Stimulated activated CD8-positive, alpha-beta memory T cell treated with anti-CD3 and anti-CD28 coated beads, Interleukin-7, amount 100 ng/mL, for 4 hours (primary cell): ENCODE measurements at regions not wholly inside any gene's neighbourhood (a gene's known extent, or its start where the extent isn't known, plus 50 kb on each side); places are given as distances from the start of the nearest gene placed in this dataset.

ENCODE experiments used
- DNase-seq, 2 donors: peaks; one replicate each; pipeline ENCODE4 v3.0.0-alpha.2; 2020; ENCODE audit warnings: low read depth in 2 of 2

GRCh38 chr2:19682493-19682892 is 219.3 kb downstream of the TTC32 start:
- no peak for DNase-seq

- no peak for DNase-seq
These were observed 223.8 kb downstream of the TTC32 start for GRCh38 chr2:19677825-19678518.

- DNase-seq, result no peak
These were observed 224.5 kb downstream of the TTC32 start for GRCh38 chr2:19677215-19677777.

- no peak for DNase-seq
These were observed 225.0 kb downstream of the TTC32 start for GRCh38 chr2:19676770-19677169.

GRCh38 chr2:19675856-19676460 is 225.8 kb downstream of the TTC32 start:
- no peak for DNase-seq

GRCh38 chr2:19675003-19675629 is 226.7 kb downstream of the TTC32 start:
- DNase-seq, result no peak

GRCh38 chr2:19674051-19675002 is 227.5 kb downstream of the TTC32 start:
- no peak for DNase-seq

- DNase-seq, result no peak
These were observed 228.5 kb downstream of the TTC32 start for GRCh38 chr2:19673213-19673791.

GRCh38 chr2:19671916-19672315 is 229.9 kb downstream of the TTC32 start:
- no peak for DNase-seq

- no peak for DNase-seq
These were observed 230.5 kb downstream of the TTC32 start for GRCh38 chr2:19671311-19671710.

- no peak for DNase-seq
These were observed 231.5 kb downstream of the TTC32 start for GRCh38 chr2:19670303-19670702.

- DNase-seq, result no peak
These were observed 232.2 kb downstream of the TTC32 start for GRCh38 chr2:19669559-19669958.

- no peak for DNase-seq
These were observed 232.7 kb downstream of the TTC32 start for GRCh38 chr2:19669126-19669525.

- no peak for DNase-seq
These were observed 234.2 kb downstream of the TTC32 start for GRCh38 chr2:19667536-19667949.

GRCh38 chr2:19667085-19667484 is 234.7 kb downstream of the TTC32 start:
- DNase-seq, result no peak

GRCh38 chr2:19664646-19665045 is 237.1 kb downstream of the TTC32 start:
- DNase-seq, result no peak

- DNase-seq, result no peak
These were observed 242.6 kb downstream of the TTC32 start for GRCh38 chr2:19659024-19659792.

- DNase-seq, result no peak
These were observed 245.8 kb downstream of the TTC32 start for GRCh38 chr2:19656011-19656410.

GRCh38 chr2:19654310-19655090 is 247.3 kb downstream of the TTC32 start:
- no peak for DNase-seq

- DNase-seq, result no peak
These were observed 248.3 kb downstream of the TTC32 start for GRCh38 chr2:19653509-19653908.
